ENCODE measurements at regions not wholly inside any gene's neighbourhood (a gene's known extent, or its start where the extent isn't known, plus 50 kb on each side); places are given as distances from the start of the nearest gene placed in this dataset.

GRCh38 chr2:209321581-209321980, 102.3 kb upstream of the MAP2 start:
- TF ChIP-seq, protein P1, sequence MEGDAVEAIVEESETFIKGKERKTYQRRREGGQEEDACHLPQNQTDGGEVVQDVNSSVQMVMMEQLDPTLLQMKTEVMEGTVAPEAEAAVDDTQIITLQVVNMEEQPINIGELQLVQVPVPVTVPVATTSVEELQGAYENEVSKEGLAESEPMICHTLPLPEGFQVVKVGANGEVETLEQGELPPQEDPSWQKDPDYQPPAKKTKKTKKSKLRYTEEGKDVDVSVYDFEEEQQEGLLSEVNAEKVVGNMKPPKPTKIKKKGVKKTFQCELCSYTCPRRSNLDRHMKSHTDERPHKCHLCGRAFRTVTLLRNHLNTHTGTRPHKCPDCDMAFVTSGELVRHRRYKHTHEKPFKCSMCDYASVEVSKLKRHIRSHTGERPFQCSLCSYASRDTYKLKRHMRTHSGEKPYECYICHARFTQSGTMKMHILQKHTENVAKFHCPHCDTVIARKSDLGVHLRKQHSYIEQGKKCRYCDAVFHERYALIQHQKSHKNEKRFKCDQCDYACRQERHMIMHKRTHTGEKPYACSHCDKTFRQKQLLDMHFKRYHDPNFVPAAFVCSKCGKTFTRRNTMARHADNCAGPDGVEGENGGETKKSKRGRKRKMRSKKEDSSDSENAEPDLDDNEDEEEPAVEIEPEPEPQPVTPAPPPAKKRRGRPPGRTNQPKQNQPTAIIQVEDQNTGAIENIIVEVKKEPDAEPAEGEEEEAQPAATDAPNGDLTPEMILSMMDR (IDR thresholded peaks at IDR 0.05; ENCODE audit: insufficient read depth, low read length, severe bottlenecking) = no peak
- Histone ChIP-seq H3K27me3 (ENCODE audit: control insufficient read depth, insufficient read depth, low read length) (no peaks in the 10 kb centered on the region), H3K4me3 (ENCODE audit: low read depth, low read length) (no peak overlapping the region), H3K36me3 (ENCODE audit: control insufficient read depth, insufficient read depth, low read length) (no peaks in the 10 kb centered on the region)
- FAIRE-seq (no peak), DNase-seq (ENCODE audit: low read depth) (no peak)

GRCh38 chr2:209322041-209322440, 101.8 kb upstream of the MAP2 start:
- no peak for DNase-seq (ENCODE audit: low read depth)
- Histone ChIP-seq H3K27me3 (ENCODE audit: control insufficient read depth, insufficient read depth, low read length) (no peaks in the 10 kb centered on the region), H3K4me3 (ENCODE audit: low read depth, low read length) (no peak overlapping the region), H3K36me3 (ENCODE audit: control insufficient read depth, insufficient read depth, low read length) (no peaks in the 10 kb centered on the region)
- TF ChIP-seq, protein P1 (IDR thresholded peaks at IDR 0.05; ENCODE audit: insufficient read depth, low read length, severe bottlenecking) = no peak
- no peak for FAIRE-seq

- FAIRE-seq = no peak
- H3K27me3 ChIP-seq (ENCODE audit: control insufficient read depth, insufficient read depth, low read length) = no peaks in the 10 kb centered on the region
- no peaks in the 10 kb centered on the region for H3K36me3 ChIP-seq (ENCODE audit: control insufficient read depth, insufficient read depth, low read length)
- DNase-seq (ENCODE audit: low read depth) = no peak
- no peak overlapping the region for H3K4me3 ChIP-seq (ENCODE audit: low read depth, low read length)
- TF ChIP-seq, protein P1 (IDR thresholded peaks at IDR 0.05; ENCODE audit: insufficient read depth, low read length, severe bottlenecking) = no peak
These were observed 100.8 kb upstream of the MAP2 start for GRCh38 chr2:209322905-209323512.

DNA sequence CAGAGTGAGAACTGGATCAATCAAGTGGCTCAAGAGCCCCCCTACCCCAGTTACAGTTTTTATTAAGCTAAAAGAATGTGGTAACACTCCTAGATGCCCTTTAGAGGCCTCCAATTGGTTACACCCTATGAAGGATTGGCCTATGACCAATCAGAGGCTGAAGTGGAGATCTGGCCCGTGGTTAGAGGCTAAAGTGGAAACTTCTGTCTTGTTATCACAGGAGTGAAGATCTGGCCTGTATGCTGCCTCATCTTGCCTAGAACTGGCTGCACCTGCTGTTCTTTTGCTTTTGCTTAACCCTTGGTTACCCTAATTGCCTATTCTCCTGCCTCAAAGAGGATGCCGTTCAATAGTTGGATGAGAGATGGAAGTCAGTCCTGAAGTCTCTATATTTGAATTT, 100.1 kb upstream of the MAP2 start:
- H3K27me3 ChIP-seq (ENCODE audit: control insufficient read depth, insufficient read depth, low read length) = no peaks in the 10 kb centered on the region
- TF ChIP-seq, protein P1 (IDR thresholded peaks at IDR 0.05; ENCODE audit: insufficient read depth, low read length, severe bottlenecking) = no peak
- no peak overlapping the region for H3K4me3 ChIP-seq (ENCODE audit: low read depth, low read length)
- no peak for DNase-seq (ENCODE audit: low read depth)
- H3K36me3 ChIP-seq (ENCODE audit: control insufficient read depth, insufficient read depth, low read length) = no peaks in the 10 kb centered on the region
- FAIRE-seq = no peak

- DNase-seq (ENCODE audit: low read depth) (no peak), FAIRE-seq (no peak)
- no peaks in the 10 kb centered on the region for H3K36me3 ChIP-seq (ENCODE audit: control insufficient read depth, insufficient read depth, low read length)
- H3K4me3 ChIP-seq (ENCODE audit: low read depth, low read length) = no peak overlapping the region
- H3K27me3 ChIP-seq (ENCODE audit: control insufficient read depth, insufficient read depth, low read length) = no peaks in the 10 kb centered on the region
- TF ChIP-seq, protein P1 (IDR thresholded peaks at IDR 0.05; ENCODE audit: insufficient read depth, low read length, severe bottlenecking) = no peak
These were observed 99.6 kb upstream of the MAP2 start for GRCh38 chr2:209324281-209324680.

- Histone ChIP-seq H3K36me3 (ENCODE audit: control insufficient read depth, insufficient read depth, low read length) (no peaks in the 10 kb centered on the region), H3K27me3 (ENCODE audit: control insufficient read depth, insufficient read depth, low read length) (no peaks in the 10 kb centered on the region), H3K4me3 (ENCODE audit: low read depth, low read length) (no peak overlapping the region)
- FAIRE-seq = no peak
- TF ChIP-seq, protein P1 (IDR thresholded peaks at IDR 0.05; ENCODE audit: insufficient read depth, low read length, severe bottlenecking) = peak; percentile 37
- peak; percentile 65 for DNase-seq (ENCODE audit: low read depth)
These were observed 92.5 kb upstream of the MAP2 start for GRCh38 chr2:209331291-209331844.
